GM12878 (cell line): ENCODE measurements at regions not wholly inside any gene's neighbourhood (a gene's known extent, or its start where the extent isn't known, plus 50 kb on each side); places are given as distances from the start of the nearest gene placed in this dataset.

Experiments used
- ATAC-seq: fragments of 200-7000 bp; cut with Tn5 transposase; 3 replicates; pipeline ENCODE4 v1.9.1; 2020; ENCODE audit warnings: mild to moderate bottlenecking, moderate library complexity
- BruUV-seq: library from RNA; stranded (reverse); fragments of 400-500 nt; replicated peaks from 2 replicates; lab custom pipeline; 2021; lab: Mats Ljungman, UMichigan
- CTCF ChIA-PET: fragments of 300-600 bp; sonication (Branson Sonifier 250); formaldehyde crosslinking; extraction: SDS; loops from one replicate; lab custom pipeline; 2021; ENCODE audit warnings: inconsistent platforms; lab: Yijun Ruan, JAX
- POLR2A ChIA-PET: fragments of 350-600 bp; formaldehyde crosslinking; extraction: SDS; loops from one replicate; lab custom pipeline; 2021; ENCODE audit warnings: inconsistent platforms; lab: Charles Lee
- RAD21 ChIA-PET: fragments of 300-600 bp; sonication (Branson Sonifier 250); formaldehyde crosslinking; loops from one replicate; lab custom pipeline; 2023; ENCODE audit warnings: antibody characterized with exemption; ENCODE audit not compliant: unreplicated experiment; lab: Charles Lee
- SMC1A ChIA-PET: fragments of 300-600 bp; sonication (Branson Sonifier 250); formaldehyde crosslinking; loops from one replicate; lab custom pipeline; 2023; ENCODE audit not compliant: unreplicated experiment, uncharacterized antibody; lab: Charles Lee
- DNase-seq: peaks from one replicate; pipeline ENCODE4 v3.0.0-alpha.2; 2011; ENCODE audit warnings: low read depth, low spot score
- FAIRE-seq: peaks from 3 replicates; lab custom pipeline; 2011; peaks lifted over from hg19 to GRCh38; lab: Jason Lieb, UNC
- H2AFZ ChIP-seq: 2 replicates; pipeline ENCODE4 v1.6.0; 2011; ENCODE audit warnings: low read depth, low read length, control low read depth; ENCODE audit not compliant: control insufficient read depth
- H3K27ac ChIP-seq: 2 replicates; pipeline ENCODE4 v1.5.1; 2011; ENCODE audit warnings: control low read depth; ENCODE audit not compliant: control insufficient read depth, insufficient read depth
- H3K27me3 ChIP-seq, 2 experiments: replicated peaks in 1 of 2; 2 replicates each; pipeline versions ENCODE4 v1.6.0 to v1.6.1; 2011; ENCODE audit warnings: low read length in 1 of 2; ENCODE audit not compliant: control insufficient read depth in 2 of 2, insufficient read depth in 2 of 2
- H3K36me3 ChIP-seq, 2 experiments: 2 replicates each; pipeline ENCODE4 v1.5.1; 2011; ENCODE audit warnings: low read length in 1 of 2; ENCODE audit not compliant: control insufficient read depth in 2 of 2, insufficient read depth in 2 of 2
- H3K4me1 ChIP-seq: 2 replicates; pipeline ENCODE4 v1.6.1; 2011; ENCODE audit warnings: mild to moderate bottlenecking, low read length, moderate library complexity, mixed read lengths; ENCODE audit not compliant: control insufficient read depth, insufficient read depth
- H3K4me2 ChIP-seq: 2 replicates; pipeline ENCODE4 v1.6.0; 2011; ENCODE audit warnings: control low read depth; ENCODE audit not compliant: control insufficient read depth, insufficient read depth
- H3K4me3 ChIP-seq: fragments of 200-600 bp; sonication (generic); 2 replicates; pipeline ENCODE4 v1.5.1; 2016
- H3K79me2 ChIP-seq: 2 replicates; pipeline ENCODE4 v1.6.0; 2011; ENCODE audit warnings: low read length; ENCODE audit not compliant: control insufficient read depth, insufficient read depth
- H3K9ac ChIP-seq: 2 replicates; pipeline ENCODE4 v1.8.0; 2011; ENCODE audit warnings: low read length, control low read depth, mixed read lengths; ENCODE audit not compliant: control insufficient read depth, insufficient read depth
- H3K9me3 ChIP-seq: replicated peaks from 3 replicates; pipeline ENCODE4 v1.5.1; 2011; ENCODE audit warnings: mild to moderate bottlenecking, low read length; ENCODE audit not compliant: control insufficient read depth, insufficient read depth
- H4K20me1 ChIP-seq: 2 replicates; pipeline ENCODE4 v1.6.0; 2011; ENCODE audit not compliant: control insufficient read depth, insufficient read depth
- BACH1 ChIP-seq: fragments of 450-650 bp; IDR thresholded peaks from 2 replicates; pipeline ENCODE4 v1.6.1; 2017; ENCODE audit warnings: mild to moderate bottlenecking, borderline replicate concordance
- CBX5 ChIP-seq: sonication (generic); IDR thresholded peaks from 2 replicates; pipeline ENCODE4 v1.6.1; 2016; ENCODE audit warnings: low read depth, moderate library complexity, mild to moderate bottlenecking, inconsistent platforms
- CEBPZ ChIP-seq: fragments of 150-350 bp; IDR thresholded peaks from 2 replicates; pipeline ENCODE4 v1.6.1; 2016; ENCODE audit warnings: low read depth, low read length
- CHD1 ChIP-seq: IDR thresholded peaks from 2 replicates; pipeline ENCODE4 v1.6.1; 2012; ENCODE audit warnings: low read depth, low read length, improper control_type of control experiment
- CHD2 ChIP-seq: IDR thresholded peaks from 2 replicates; pipeline ENCODE4 v1.6.1; 2011; ENCODE audit warnings: low read depth, low read length, improper control_type of control experiment, borderline replicate concordance
- EGR1 ChIP-seq, 2 experiments: IDR thresholded peaks; 1 replicate in 1 of 2; 2 replicates in 1 of 2; pipeline ENCODE4 v1.6.1; 2011 to 2012; ENCODE audit warnings: low read depth in 2 of 2, low read length in 2 of 2, borderline replicate concordance in 1 of 2, mild to moderate bottlenecking in 1 of 2, moderate library complexity in 1 of 2
- EZH2 ChIP-seq: IDR thresholded peaks from 2 replicates; pipeline ENCODE4 v1.6.1; 2012; ENCODE audit warnings: low read depth, mild to moderate bottlenecking, control low read depth, inconsistent platforms, low read length, borderline replicate concordance; ENCODE audit not compliant: control insufficient read depth
- IKZF1 ChIP-seq: fragments of 450-650 bp; conservative IDR thresholded peaks from 2 replicates; pipeline ENCODE4 v1.6.1; 2017; ENCODE audit warnings: antibody characterized with exemption, mild to moderate bottlenecking
- JUNB ChIP-seq: IDR thresholded peaks from 2 replicates; pipeline ENCODE4 v1.6.1; 2016; ENCODE audit warnings: antibody characterized with exemption, mild to moderate bottlenecking
- NFYB ChIP-seq: IDR thresholded peaks from 2 replicates; pipeline ENCODE4 v1.6.1; 2011; ENCODE audit warnings: low read depth, mild to moderate bottlenecking, low read length, improper control_type of control experiment, moderate library complexity; ENCODE audit not compliant: insufficient read depth
- PBX3 ChIP-seq: IDR thresholded peaks from 2 replicates; pipeline ENCODE4 v1.6.1; 2011; ENCODE audit warnings: mild to moderate bottlenecking, low read depth, low read length, moderate library complexity; ENCODE audit not compliant: insufficient replicate concordance
- POLR2AphosphoS2 ChIP-seq: IDR thresholded peaks from 2 replicates; pipeline ENCODE4 v1.6.1; 2011; ENCODE audit warnings: low read depth, mild to moderate bottlenecking, low read length, improper control_type of control experiment, moderate library complexity
- RBBP5 ChIP-seq: fragments of 200-600 bp; sonication (generic); conservative IDR thresholded peaks from 2 replicates; pipeline ENCODE4 v1.6.1; 2016
- TCF7 ChIP-seq: IDR thresholded peaks from 2 replicates; pipeline ENCODE4 v1.6.1; 2014; ENCODE audit warnings: antibody characterized with exemption, borderline replicate concordance
- USF2 ChIP-seq: IDR thresholded peaks from 2 replicates; pipeline ENCODE4 v1.6.1; 2011; ENCODE audit warnings: low read depth, low read length, improper control_type of control experiment, borderline replicate concordance
- ZBED1 ChIP-seq: IDR thresholded peaks from 2 replicates; pipeline ENCODE4 v1.6.1; 2016; ENCODE audit warnings: borderline replicate concordance
- ZNF274 ChIP-seq: IDR thresholded peaks from one replicate; pipeline ENCODE4 v1.8.0; 2011; ENCODE audit not compliant: insufficient read length, insufficient read depth
- in situ Hi-C: fragments of 300-500 bp; cut with MboI; formaldehyde crosslinking; loops from 9 replicates; pipeline ENCODE4 v1.14.3; 2018; ENCODE audit warnings: mixed read lengths
- intact Hi-C: fragments of 100-400 bp; cut with micrococcal nuclease; formaldehyde crosslinking; loops from one replicate; pipeline ENCODE4 v1.14.2; 2022; ENCODE audit not compliant: unreplicated experiment

GRCh38 chr11:28518825-28519224 lies 410.6 kb downstream of the METTL15 start:
- intact Hi-C loops = no loop called here
- in situ Hi-C loops = no loop called here
- FAIRE-seq = no peak
- no peak overlapping the region for H2AFZ ChIP-seq
- no peak for ATAC-seq
- no peaks in the 10 kb centered on the region for H3K27me3 ChIP-seq
- ChIA-PET CTCF (no interaction called here), POLR2A (no interaction called here), SMC1A (no interaction called here), RAD21 (no interaction called here)
- no peaks in the 10 kb centered on the region for H3K79me2 ChIP-seq
- H4K20me1 ChIP-seq = no peaks in the 10 kb centered on the region
- H3K36me3 ChIP-seq = no peaks in the 10 kb centered on the region
- H3K27ac ChIP-seq = no peak overlapping the region
- no peak overlapping the region for H3K9ac ChIP-seq
- no peaks in the 10 kb centered on the region for H3K9me3 ChIP-seq
- no peaks in the 10 kb centered on the region for H3K4me1 ChIP-seq
- H3K4me3 ChIP-seq = no peak overlapping the region
- no peak overlapping the region for H3K4me2 ChIP-seq
- no peak for DNase-seq
- BruUV-seq = no TSS peak
- TF ChIP-seq TCF7 = no peak
- no peak for TF ChIP-seq ZNF274
- TF ChIP-seq PBX3 = no peak
- no peak for TF ChIP-seq CBX5
- no peak for TF ChIP-seq CHD2
- no peak for TF ChIP-seq ZBED1
- TF ChIP-seq USF2 = no peak
- no peak for TF ChIP-seq NFYB
- TF ChIP-seq JUNB = no peak
- no peak for TF ChIP-seq BACH1
- TF ChIP-seq IKZF1 = no peak
- TF ChIP-seq CEBPZ = no peak
- no peak for TF ChIP-seq CHD1
- no peak for TF ChIP-seq RBBP5
- TF ChIP-seq POLR2AphosphoS2 = no peak
- no peak for TF ChIP-seq EGR1 (IDR thresholded peaks at IDR 0.05; ENCODE audit: borderline replicate concordance in 1 of 2, low read depth in 2 of 2, low read length in 2 of 2)
- TF ChIP-seq EZH2 = no peak
